Endodermal cell (in vitro differentiated cells): ENCODE measurements at regions not wholly inside any gene's neighbourhood (a gene's known extent, or its start where the extent isn't known, plus 50 kb on each side); places are given as distances from the start of the nearest gene placed in this dataset.
A peak's percentile ranks its signal among the peaks of the same experiment; 100 is the strongest.

Source experiments
- DNase-seq: peaks from one replicate; pipeline ENCODE4 v3.0.0-alpha.2; 2017
- H3K27ac ChIP-seq: 2 replicates; pipeline ENCODE4 v1.5.1; 2013; ENCODE audit warnings: mild to moderate bottlenecking, low read depth, low read length, moderate library complexity
- H3K27me3 ChIP-seq: 2 replicates; pipeline ENCODE4 v1.6.1; 2013; ENCODE audit warnings: mild to moderate bottlenecking, low read length, moderate library complexity; ENCODE audit not compliant: insufficient read depth, control insufficient read depth, poor library complexity, severe bottlenecking
- H3K36me3 ChIP-seq: 2 replicates; pipeline ENCODE4 v1.7.0; 2013; ENCODE audit warnings: mild to moderate bottlenecking, low read length, moderate library complexity; ENCODE audit not compliant: control insufficient read depth, insufficient read depth
- H3K4me1 ChIP-seq: one replicate; pipeline ENCODE4 v1.7.0; 2013; ENCODE audit warnings: low read length; ENCODE audit not compliant: control insufficient read depth, insufficient read depth
- H3K4me3 ChIP-seq: 2 replicates; pipeline ENCODE4 v1.5.1; 2013; ENCODE audit warnings: mild to moderate bottlenecking, low read length, moderate library complexity
- H3K9ac ChIP-seq: 2 replicates; pipeline ENCODE4 v1.6.1; 2013; ENCODE audit warnings: mild to moderate bottlenecking, low read length, moderate library complexity; ENCODE audit not compliant: poor library complexity, severe bottlenecking; ENCODE audit errors: extremely low read depth
- H3K9me3 ChIP-seq: 2 replicates; pipeline ENCODE4 v1.6.1; 2013; ENCODE audit warnings: mild to moderate bottlenecking, low read length, moderate library complexity; ENCODE audit not compliant: control insufficient read depth
- H3K27ac Mint-ChIP-seq: 2 replicates; pipeline ENCODE4 v1.8.0; 2020; ENCODE audit warnings: mixed read lengths
- H3K27me3 Mint-ChIP-seq: 2 replicates; pipeline ENCODE4 v1.8.0; 2021; ENCODE audit warnings: mild to moderate bottlenecking, mixed read lengths; ENCODE audit not compliant: insufficient read depth
- H3K36me3 Mint-ChIP-seq: 2 replicates; pipeline ENCODE4 v1.8.0; 2020; ENCODE audit warnings: low read depth, mixed read lengths
- H3K4me1 Mint-ChIP-seq: 2 replicates; pipeline ENCODE4 v1.8.0; 2020; ENCODE audit warnings: mixed read lengths
- H3K4me3 Mint-ChIP-seq: 2 replicates; pipeline ENCODE4 v1.8.0; 2020; ENCODE audit warnings: mild to moderate bottlenecking, moderate library complexity, mixed read lengths
- H3K9me3 Mint-ChIP-seq: 2 replicates; pipeline ENCODE4 v1.8.0; 2020; ENCODE audit warnings: mild to moderate bottlenecking, mixed read lengths
- CTCF ChIP-seq: fragments of 200-600 bp; sonication (generic); conservative IDR thresholded peaks from 2 replicates; pipeline ENCODE4 v1.5.0; 2021; ENCODE audit warnings: antibody characterized with exemption, mild to moderate bottlenecking
- whole genome bisulfite sequencing, 2 experiments: methylation state at CpG; one replicate each; pipeline versions ENCODE4 v1.1.5 to v1.1.7; 2013; ENCODE audit warnings: missing lambda C conversion rate in 2 of 2, mixed read lengths in 1 of 2; ENCODE audit not compliant: insufficient coverage in 1 of 2, insufficient read length in 1 of 2; 5-methylcytosine and 5-hydroxymethylcytosine counted together

GRCh38 chr12:11553871-11554533, 95.5 kb upstream of the ETV6 start:
- Histone ChIP-seq H3K9ac (no peak overlapping the region), H3K36me3 (no peaks in the 10 kb centered on the region), H3K27me3 (no peaks in the 10 kb centered on the region), H3K4me3 (no peak overlapping the region), H3K4me1 (peaks cover 8% of the 10 kb centered on the region), H3K9me3 (no peaks in the 10 kb centered on the region), H3K27ac (no peak overlapping the region)
- H3K27ac Mint-ChIP-seq = no peak overlapping the region
- no peak overlapping the region for H3K4me3 Mint-ChIP-seq
- H3K36me3 Mint-ChIP-seq = no peaks in the 10 kb centered on the region
- TF ChIP-seq CTCF = peak; percentile 89
- 39 to 54% methylated on average over 4 to 9 of the region's 9 CpGs for WGBS, 2 experiments
- no peaks in the 10 kb centered on the region for H3K9me3 Mint-ChIP-seq
- no peaks in the 10 kb centered on the region for H3K27me3 Mint-ChIP-seq
- DNase-seq = peak; percentile 86
- H3K4me1 Mint-ChIP-seq = peaks cover 21% of the 10 kb centered on the region

GRCh38 chr12:11555195-11555594, 94.3 kb upstream of the ETV6 start:
- Mint-ChIP-seq H3K27ac (no peak overlapping the region), H3K4me1 (peaks cover 21% of the 10 kb centered on the region), H3K4me3 (no peak overlapping the region), H3K36me3 (no peaks in the 10 kb centered on the region), H3K9me3 (no peaks in the 10 kb centered on the region), H3K27me3 (peaks cover 2% of the 10 kb centered on the region)
- Histone ChIP-seq H3K4me1 (peaks cover 8% of the 10 kb centered on the region), H3K27me3 (no peaks in the 10 kb centered on the region), H3K9me3 (no peaks in the 10 kb centered on the region), H3K4me3 (no peak overlapping the region), H3K36me3 (no peaks in the 10 kb centered on the region), H3K9ac (no peak overlapping the region), H3K27ac (no peak overlapping the region)
- no peak for DNase-seq
- no peak for TF ChIP-seq CTCF
- WGBS, 2 experiments = 84 to 86% methylated on average over 7 of the region's 7 CpGs

- Histone ChIP-seq H3K27me3 (no peaks in the 10 kb centered on the region), H3K9ac (no peak overlapping the region), H3K27ac (no peak overlapping the region), H3K9me3 (no peaks in the 10 kb centered on the region), H3K4me3 (no peak overlapping the region), H3K4me1 (peaks cover 8% of the 10 kb centered on the region), H3K36me3 (no peaks in the 10 kb centered on the region)
- no peaks in the 10 kb centered on the region for H3K9me3 Mint-ChIP-seq
- no peak for DNase-seq
- H3K4me1 Mint-ChIP-seq = peaks cover 21% of the 10 kb centered on the region
- 76 to 83% methylated on average over 9 to 11 of the region's 11 CpGs for WGBS, 2 experiments
- no peak overlapping the region for H3K27ac Mint-ChIP-seq
- H3K36me3 Mint-ChIP-seq = no peaks in the 10 kb centered on the region
- no peak for TF ChIP-seq CTCF
- H3K4me3 Mint-ChIP-seq = no peak overlapping the region
- H3K27me3 Mint-ChIP-seq = peaks cover 2% of the 10 kb centered on the region
These were observed 93.5 kb upstream of the ETV6 start for GRCh38 chr12:11555743-11556625.
